ENCODE measurements at regions not wholly inside any gene's neighbourhood (a gene's known extent, or its start where the extent isn't known, plus 50 kb on each side); places are given as distances from the start of the nearest gene placed in this dataset.

DNA sequence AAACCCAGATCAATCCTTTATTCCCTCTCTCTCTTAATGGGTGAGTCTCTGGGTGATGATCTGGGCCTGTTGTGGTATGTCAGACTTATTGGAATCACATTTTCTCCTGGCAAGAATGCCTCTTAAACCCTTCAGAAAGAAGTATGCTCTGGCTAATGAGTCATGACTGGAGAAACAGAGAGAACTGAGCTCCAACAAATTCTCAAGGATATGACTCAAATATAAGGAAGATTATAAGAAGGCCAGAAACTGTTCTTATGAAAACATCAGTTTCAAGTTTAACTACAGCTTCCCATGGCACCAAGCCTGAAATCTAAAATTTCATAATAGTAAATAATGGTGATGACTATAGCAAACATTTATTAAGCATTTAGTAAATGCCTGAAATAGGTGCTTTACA lies 83.9 kb downstream of the OR5AK2 start:
- DNase-seq: no peak
- Histone ChIP-seq H3K27me3 (ENCODE audit: low read length) (no peaks in the 10 kb centered on the region), H3K9me3 (ENCODE audit: low read length) (no peaks in the 10 kb centered on the region), H3K36me3 (ENCODE audit: insufficient read depth, low read length) (no peaks in the 10 kb centered on the region), H4K20me1 (ENCODE audit: insufficient read depth, low read depth, low read length) (no peaks in the 10 kb centered on the region), H3K79me2 (ENCODE audit: low read length) (no peaks in the 10 kb centered on the region), H3K27ac (ENCODE audit: low read length) (no peak overlapping the region), H2AFZ (ENCODE audit: low read length) (no peak overlapping the region), H3K9me2 (replicated peaks; ENCODE audit: insufficient read depth, low read length) (no peaks in the 10 kb centered on the region), H3K4me1 (ENCODE audit: low read length) (no peaks in the 10 kb centered on the region), H3K4me2 (ENCODE audit: low read depth, low read length, poor library complexity, severe bottlenecking) (no peak overlapping the region), H3K4me3 (ENCODE audit: low read length) (no peak overlapping the region), H3K9ac (ENCODE audit: low read length) (no peak overlapping the region)

- H3K9ac ChIP-seq (ENCODE audit: low read length): no peak overlapping the region
- no peak overlapping the region for H3K27ac ChIP-seq (ENCODE audit: low read length)
- H2AFZ ChIP-seq (ENCODE audit: low read length): no peak overlapping the region
- H3K9me2 ChIP-seq (replicated peaks; ENCODE audit: insufficient read depth, low read length): no peaks in the 10 kb centered on the region
- H3K9me3 ChIP-seq (ENCODE audit: low read length): no peaks in the 10 kb centered on the region
- no peaks in the 10 kb centered on the region for H4K20me1 ChIP-seq (ENCODE audit: insufficient read depth, low read depth, low read length)
- H3K27me3 ChIP-seq (ENCODE audit: low read length): no peaks in the 10 kb centered on the region
- H3K4me3 ChIP-seq (ENCODE audit: low read length): no peak overlapping the region
- DNase-seq: no peak
- no peaks in the 10 kb centered on the region for H3K36me3 ChIP-seq (ENCODE audit: insufficient read depth, low read length)
- no peak overlapping the region for H3K4me2 ChIP-seq (ENCODE audit: low read depth, low read length, poor library complexity, severe bottlenecking)
- H3K4me1 ChIP-seq (ENCODE audit: low read length): no peaks in the 10 kb centered on the region
- H3K79me2 ChIP-seq (ENCODE audit: low read length): no peaks in the 10 kb centered on the region
Measured at GRCh38 chr11:57073128-57073527, 84.4 kb downstream of the OR5AK2 start.

DNA sequence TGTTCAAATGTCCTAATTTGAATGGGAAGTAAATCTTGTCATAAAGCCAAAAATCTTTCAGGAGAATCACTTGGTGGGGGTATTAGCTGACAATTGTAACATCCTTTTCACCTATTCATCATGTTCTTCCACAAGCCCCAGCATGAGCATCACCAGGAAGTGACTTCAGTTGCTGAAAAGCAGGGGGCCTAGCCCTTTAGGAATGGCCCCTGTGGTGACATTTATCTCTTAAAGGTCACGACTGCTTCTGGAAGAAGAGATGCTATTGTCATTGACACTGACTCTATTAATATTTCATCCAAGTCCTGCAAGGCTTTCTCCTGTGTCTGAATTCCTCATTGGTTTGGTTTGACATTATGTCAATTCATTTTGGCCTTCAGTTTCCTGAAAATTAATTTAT lies 92.6 kb downstream of the OR5AK2 start:
- H3K9me3 ChIP-seq (ENCODE audit: low read length): no peaks in the 10 kb centered on the region
- no peak overlapping the region for H3K4me3 ChIP-seq (ENCODE audit: low read length)
- H2AFZ ChIP-seq (ENCODE audit: low read length): no peak overlapping the region
- no peaks in the 10 kb centered on the region for H3K4me1 ChIP-seq (ENCODE audit: low read length)
- no peaks in the 10 kb centered on the region for H4K20me1 ChIP-seq (ENCODE audit: insufficient read depth, low read depth, low read length)
- H3K36me3 ChIP-seq (ENCODE audit: insufficient read depth, low read length): no peaks in the 10 kb centered on the region
- DNase-seq: no peak
- H3K9ac ChIP-seq (ENCODE audit: low read length): no peak overlapping the region
- no peak overlapping the region for H3K4me2 ChIP-seq (ENCODE audit: low read depth, low read length, poor library complexity, severe bottlenecking)
- no peak overlapping the region for H3K27ac ChIP-seq (ENCODE audit: low read length)
- H3K27me3 ChIP-seq (ENCODE audit: low read length): no peaks in the 10 kb centered on the region
- no peaks in the 10 kb centered on the region for H3K9me2 ChIP-seq (replicated peaks; ENCODE audit: insufficient read depth, low read length)
- H3K79me2 ChIP-seq (ENCODE audit: low read length): no peaks in the 10 kb centered on the region

DNA sequence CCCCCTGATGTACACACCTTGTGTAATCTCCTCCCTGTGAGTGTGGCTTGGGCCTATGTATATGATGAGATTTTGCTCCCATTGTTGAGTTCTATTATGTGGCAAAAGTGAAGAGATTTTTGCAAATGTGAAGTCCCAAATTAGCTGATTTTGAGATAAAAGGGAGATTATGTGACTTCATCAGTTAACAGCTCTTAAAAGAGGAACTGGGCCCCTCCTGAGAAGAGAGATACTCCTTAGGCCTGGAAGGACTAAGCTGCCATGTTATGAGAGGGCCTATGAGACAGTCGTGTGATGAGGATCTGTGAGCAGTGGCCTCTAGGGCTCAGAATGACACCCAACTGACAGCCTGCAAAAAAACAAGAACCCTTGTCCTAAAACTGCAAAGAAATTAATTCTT lies 93.4 kb downstream of the OR5AK2 start:
- H3K4me3 ChIP-seq (ENCODE audit: low read length): no peak overlapping the region
- H3K4me2 ChIP-seq (ENCODE audit: low read depth, low read length, poor library complexity, severe bottlenecking): no peak overlapping the region
- H3K9me3 ChIP-seq (ENCODE audit: low read length): no peaks in the 10 kb centered on the region
- H3K9ac ChIP-seq (ENCODE audit: low read length): no peak overlapping the region
- H3K36me3 ChIP-seq (ENCODE audit: insufficient read depth, low read length): no peaks in the 10 kb centered on the region
- no peak overlapping the region for H2AFZ ChIP-seq (ENCODE audit: low read length)
- no peaks in the 10 kb centered on the region for H3K4me1 ChIP-seq (ENCODE audit: low read length)
- no peak for DNase-seq
- no peak overlapping the region for H3K27ac ChIP-seq (ENCODE audit: low read length)
- no peaks in the 10 kb centered on the region for H3K9me2 ChIP-seq (replicated peaks; ENCODE audit: insufficient read depth, low read length)
- H3K27me3 ChIP-seq (ENCODE audit: low read length): no peaks in the 10 kb centered on the region
- no peaks in the 10 kb centered on the region for H3K79me2 ChIP-seq (ENCODE audit: low read length)
- no peaks in the 10 kb centered on the region for H4K20me1 ChIP-seq (ENCODE audit: insufficient read depth, low read depth, low read length)

DNA sequence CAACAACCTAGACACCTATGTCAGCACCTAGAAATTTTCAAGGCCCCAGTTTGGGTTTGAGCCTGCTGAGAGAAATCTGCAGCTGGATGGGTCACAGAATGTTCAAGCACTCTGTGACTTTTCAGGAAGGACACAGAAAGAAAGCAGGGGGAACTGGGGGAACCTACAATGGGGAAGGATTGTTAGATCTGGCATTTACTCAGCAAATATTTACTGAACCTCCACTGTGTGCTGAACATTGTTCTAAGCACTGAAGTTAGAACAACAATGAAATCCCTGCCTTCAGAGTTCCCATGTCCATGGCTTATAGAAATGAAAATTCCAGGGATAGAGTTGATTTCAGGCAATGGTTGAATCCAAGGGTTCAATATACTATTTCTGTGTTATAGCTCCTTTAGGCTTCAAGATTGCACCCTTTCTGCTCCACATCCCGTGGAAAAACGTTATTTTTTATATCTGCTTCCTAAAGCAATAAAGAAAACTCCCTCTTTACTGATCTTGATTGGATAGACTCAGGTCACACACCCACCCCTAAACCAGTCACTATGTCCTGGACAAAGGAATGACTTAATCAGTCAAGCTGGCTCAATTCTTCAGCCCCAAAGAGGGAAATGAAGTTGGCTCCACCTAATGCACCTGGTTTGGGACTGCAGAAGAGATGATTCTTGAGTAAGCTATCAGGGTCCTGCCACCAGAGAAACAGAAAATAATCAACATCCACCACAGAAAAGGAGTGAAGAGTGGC lies 95.1 kb downstream of the OR5AK2 start:
- Histone ChIP-seq H3K4me1 (ENCODE audit: low read length) (no peaks in the 10 kb centered on the region), H3K27ac (ENCODE audit: low read length) (no peak overlapping the region)

DNA sequence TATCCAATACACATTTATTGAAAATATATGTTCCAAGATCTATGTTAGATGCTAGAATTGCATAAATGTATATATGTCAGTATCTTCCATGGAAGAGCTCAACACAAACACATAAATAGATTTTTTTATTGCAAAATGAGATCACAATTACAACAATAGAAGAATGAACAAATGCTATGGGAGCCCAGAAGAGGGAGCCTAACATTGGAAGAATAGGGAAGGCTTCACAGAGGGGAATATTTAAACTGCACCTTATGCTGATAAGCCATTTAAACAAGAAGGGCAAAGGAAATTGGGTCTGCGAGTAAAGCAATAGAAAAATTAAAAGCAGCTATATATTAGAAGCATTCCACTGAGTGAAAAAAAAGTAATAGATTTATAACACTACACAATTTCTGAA lies 96.1 kb upstream of the LRRC55 start:
- no peaks in the 10 kb centered on the region for H3K36me3 ChIP-seq (ENCODE audit: insufficient read depth, low read length)
- DNase-seq: no peak
- no peaks in the 10 kb centered on the region for H4K20me1 ChIP-seq (ENCODE audit: insufficient read depth, low read depth, low read length)
- no peak overlapping the region for H3K4me2 ChIP-seq (ENCODE audit: low read depth, low read length, poor library complexity, severe bottlenecking)
- H3K79me2 ChIP-seq (ENCODE audit: low read length): no peaks in the 10 kb centered on the region
- H3K9ac ChIP-seq (ENCODE audit: low read length): no peak overlapping the region
- H3K9me2 ChIP-seq (replicated peaks; ENCODE audit: insufficient read depth, low read length): no peaks in the 10 kb centered on the region
- no peak overlapping the region for H3K4me3 ChIP-seq (ENCODE audit: low read length)
- H2AFZ ChIP-seq (ENCODE audit: low read length): no peak overlapping the region
- H3K4me1 ChIP-seq (ENCODE audit: low read length): no peaks in the 10 kb centered on the region
- no peak overlapping the region for H3K27ac ChIP-seq (ENCODE audit: low read length)
- no peaks in the 10 kb centered on the region for H3K9me3 ChIP-seq (ENCODE audit: low read length)
- no peaks in the 10 kb centered on the region for H3K27me3 ChIP-seq (ENCODE audit: low read length)

More for the DNA sequence above, 95.1 kb downstream of the OR5AK2 start:
- Histone ChIP-seq H3K27me3 (ENCODE audit: low read length) (no peaks in the 10 kb centered on the region), H3K9ac (ENCODE audit: low read length) (no peak overlapping the region), H3K9me3 (ENCODE audit: low read length) (no peaks in the 10 kb centered on the region), H3K36me3 (ENCODE audit: insufficient read depth, low read length) (no peaks in the 10 kb centered on the region), H3K79me2 (ENCODE audit: low read length) (no peaks in the 10 kb centered on the region), H2AFZ (ENCODE audit: low read length) (no peak overlapping the region), H4K20me1 (ENCODE audit: insufficient read depth, low read depth, low read length) (no peaks in the 10 kb centered on the region), H3K9me2 (replicated peaks; ENCODE audit: insufficient read depth, low read length) (no peaks in the 10 kb centered on the region), H3K4me2 (ENCODE audit: low read depth, low read length, poor library complexity, severe bottlenecking) (no peak overlapping the region), H3K4me3 (ENCODE audit: low read length) (no peak overlapping the region)
- DNase-seq: no peak

DNA sequence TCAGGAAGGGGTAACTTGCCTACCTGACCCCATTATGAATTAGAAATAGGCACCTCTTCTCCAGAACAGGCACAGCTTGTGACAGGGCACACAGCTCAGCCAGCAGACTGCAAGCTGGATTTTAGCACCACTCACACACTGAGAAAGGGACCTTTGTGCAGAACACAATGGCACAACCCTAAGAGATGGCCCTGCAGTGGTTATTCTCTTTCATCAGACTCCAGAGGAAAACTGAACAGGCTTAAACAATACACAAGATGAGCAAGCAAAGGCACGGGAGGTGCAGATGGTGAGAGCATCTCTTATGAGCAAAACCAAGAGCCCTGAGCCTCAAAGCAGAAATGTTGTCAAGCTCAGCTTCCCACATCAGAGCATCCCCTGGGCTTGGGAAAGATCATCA lies 93.8 kb upstream of the LRRC55 start:
- Histone ChIP-seq H3K27me3 (ENCODE audit: low read length) (no peaks in the 10 kb centered on the region), H3K9me3 (ENCODE audit: low read length) (no peaks in the 10 kb centered on the region), H3K79me2 (ENCODE audit: low read length) (no peaks in the 10 kb centered on the region), H3K4me1 (ENCODE audit: low read length) (no peaks in the 10 kb centered on the region), H3K36me3 (ENCODE audit: insufficient read depth, low read length) (no peaks in the 10 kb centered on the region), H4K20me1 (ENCODE audit: insufficient read depth, low read depth, low read length) (no peaks in the 10 kb centered on the region), H3K27ac (ENCODE audit: low read length) (no peak overlapping the region), H3K4me2 (ENCODE audit: low read depth, low read length, poor library complexity, severe bottlenecking) (no peak overlapping the region), H3K9me2 (replicated peaks; ENCODE audit: insufficient read depth, low read length) (no peaks in the 10 kb centered on the region), H2AFZ (ENCODE audit: low read length) (no peak overlapping the region), H3K9ac (ENCODE audit: low read length) (no peak overlapping the region), H3K4me3 (ENCODE audit: low read length) (no peak overlapping the region)
- no peak for DNase-seq

GRCh38 chr11:57092028-57092698 lies 89.6 kb upstream of the LRRC55 start:
- Histone ChIP-seq H3K4me3 (ENCODE audit: low read length) (no peak overlapping the region), H4K20me1 (ENCODE audit: insufficient read depth, low read depth, low read length) (no peaks in the 10 kb centered on the region), H3K36me3 (ENCODE audit: insufficient read depth, low read length) (no peaks in the 10 kb centered on the region), H3K9me3 (ENCODE audit: low read length) (no peaks in the 10 kb centered on the region), H3K9me2 (replicated peaks; ENCODE audit: insufficient read depth, low read length) (no peaks in the 10 kb centered on the region), H3K9ac (ENCODE audit: low read length) (no peak overlapping the region), H3K4me2 (ENCODE audit: low read depth, low read length, poor library complexity, severe bottlenecking) (no peak overlapping the region), H3K27ac (ENCODE audit: low read length) (no peak overlapping the region), H3K79me2 (ENCODE audit: low read length) (no peaks in the 10 kb centered on the region), H2AFZ (ENCODE audit: low read length) (no peak overlapping the region), H3K4me1 (ENCODE audit: low read length) (peaks cover 20% of the 10 kb centered on the region), H3K27me3 (ENCODE audit: low read length) (no peaks in the 10 kb centered on the region)
- DNase-seq: no peak

Data from Karpas-422 (cell line).